ENCODE measurements at regions not wholly inside any gene's neighbourhood (a gene's known extent, or its start where the extent isn't known, plus 50 kb on each side); places are given as distances from the start of the nearest gene placed in this dataset.

DNA sequence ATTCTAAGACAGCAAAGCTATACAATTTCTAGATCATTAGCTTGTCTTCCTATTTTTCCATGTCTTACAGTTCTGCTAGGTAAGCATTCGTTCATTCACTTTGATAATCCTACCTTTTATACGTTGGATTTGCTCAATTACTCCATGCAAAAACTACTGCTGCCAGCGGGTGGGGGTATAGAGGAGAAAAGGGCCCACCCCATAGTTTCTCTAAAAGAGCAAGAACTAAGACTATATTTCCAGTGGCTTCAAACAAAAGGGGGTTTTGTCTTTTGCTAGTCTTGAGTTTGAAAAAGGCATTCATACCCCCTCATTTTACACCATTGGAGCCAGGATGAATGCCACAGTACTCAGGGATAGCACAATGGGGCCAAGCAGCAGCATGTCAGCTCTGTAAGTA is 155.7 kb downstream of the WT1 start:
- no peak for DNase-seq

DNA sequence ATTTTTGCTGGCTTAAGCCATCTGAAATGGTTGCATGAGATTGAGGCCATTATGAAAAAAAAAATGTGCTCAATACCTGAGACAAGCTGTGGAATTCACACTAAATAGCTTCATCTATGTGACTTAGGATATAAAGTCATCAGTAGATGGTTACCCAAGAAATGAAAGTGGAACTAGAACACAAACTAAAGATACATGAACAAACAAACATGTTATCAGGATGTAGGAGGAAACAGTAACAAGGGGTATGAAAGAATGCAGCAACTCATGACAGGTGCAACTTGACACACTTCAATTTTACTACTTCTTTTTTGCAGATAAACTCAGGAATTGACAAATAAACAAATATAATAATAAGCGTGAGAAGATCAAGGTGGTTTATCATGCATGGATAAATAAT is 155.0 kb downstream of the WT1 start:
- DNase-seq: no peak

- DNase-seq: no peak
These were observed 147.1 kb downstream of the WT1 start for GRCh38 chr11:32288276-32288675.

DNA sequence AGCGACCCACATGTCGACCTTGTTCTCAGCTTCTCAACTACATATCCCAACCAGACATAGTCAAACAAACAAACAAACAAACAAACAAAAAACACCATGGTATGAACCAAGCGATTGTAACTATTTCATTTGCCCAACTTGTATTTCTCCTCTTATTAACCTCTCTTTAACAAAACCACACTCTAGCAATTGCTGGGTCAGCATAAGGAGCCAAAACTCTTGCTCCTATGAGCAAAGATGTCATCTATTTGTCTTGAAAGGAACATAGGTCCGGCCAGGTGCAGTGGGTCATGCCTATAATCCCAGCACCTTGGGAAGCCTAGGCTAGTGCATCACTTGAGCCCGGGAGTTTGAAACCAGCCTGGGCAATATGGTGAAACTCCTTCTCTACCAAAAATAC is 145.6 kb downstream of the WT1 start:
- no peak for DNase-seq

DNA sequence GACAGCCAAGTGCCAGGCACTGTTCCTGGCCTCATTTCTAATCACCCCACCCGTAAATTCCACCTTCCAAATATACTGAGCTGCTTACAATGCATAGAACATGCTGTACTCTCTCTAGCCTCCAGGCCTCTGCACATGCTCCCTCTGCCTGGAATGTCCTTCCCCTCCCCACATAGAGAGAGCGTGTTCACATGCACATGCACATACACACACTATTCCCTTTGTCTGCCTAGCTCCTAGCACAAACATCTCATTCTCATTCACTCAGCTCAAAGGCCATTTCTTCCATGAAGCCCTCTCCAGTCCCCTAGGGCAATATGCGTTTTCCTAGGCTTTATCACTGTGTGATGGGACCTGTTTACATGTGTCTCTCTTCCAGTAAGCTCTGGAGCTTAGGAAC is 144.6 kb downstream of the WT1 start:
- no peak for DNase-seq

DNA sequence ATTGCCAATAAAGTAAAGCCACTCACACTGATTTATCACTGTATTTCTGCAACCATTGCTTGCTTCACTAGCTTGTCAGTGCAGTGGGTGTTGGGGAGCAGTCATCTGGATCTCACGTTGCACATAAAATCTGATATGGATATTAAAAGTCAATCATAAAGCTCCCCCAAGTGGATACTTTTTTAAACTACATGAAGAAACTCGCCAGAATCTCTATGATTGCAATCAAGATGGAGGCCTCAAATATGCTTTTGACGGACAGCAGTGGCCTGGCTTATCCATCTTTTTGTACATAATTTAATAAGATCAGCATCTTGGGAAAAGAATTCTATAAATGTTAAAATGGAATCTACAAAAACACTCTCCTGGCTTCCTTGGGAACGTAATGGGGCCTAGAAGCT is 137.7 kb downstream of the WT1 start:
- no peak for DNase-seq

DNA sequence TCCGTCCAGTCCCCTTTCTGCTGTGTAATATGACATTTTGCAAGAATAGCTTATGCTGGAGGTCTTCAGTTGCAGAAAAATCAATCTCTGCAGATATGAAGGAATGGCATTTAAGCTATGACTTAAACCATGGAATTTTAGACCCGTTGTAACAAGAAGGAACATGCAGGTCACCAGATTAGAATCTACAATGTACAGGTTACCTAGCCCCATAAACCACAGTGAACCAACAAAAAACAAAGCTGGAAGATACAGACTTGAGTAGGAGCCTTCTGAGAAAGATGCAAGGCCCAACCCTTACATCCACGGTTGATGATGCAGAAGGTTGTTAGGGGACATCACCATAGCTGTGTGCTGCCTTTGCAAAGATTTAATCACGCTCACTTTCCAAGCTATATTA is 132.5 kb downstream of the WT1 start:
- DNase-seq: no peak

- no peak for DNase-seq
These were observed 130.8 kb downstream of the WT1 start for GRCh38 chr11:32304521-32304920.

- no peak for DNase-seq
These were observed 129.9 kb downstream of the WT1 start for GRCh38 chr11:32305460-32305859.

- DNase-seq: no peak
These were observed 127.9 kb downstream of the WT1 start for GRCh38 chr11:32307471-32307870.

- DNase-seq: no peak
These were observed 127.4 kb downstream of the WT1 start for GRCh38 chr11:32307913-32308312.

DNA sequence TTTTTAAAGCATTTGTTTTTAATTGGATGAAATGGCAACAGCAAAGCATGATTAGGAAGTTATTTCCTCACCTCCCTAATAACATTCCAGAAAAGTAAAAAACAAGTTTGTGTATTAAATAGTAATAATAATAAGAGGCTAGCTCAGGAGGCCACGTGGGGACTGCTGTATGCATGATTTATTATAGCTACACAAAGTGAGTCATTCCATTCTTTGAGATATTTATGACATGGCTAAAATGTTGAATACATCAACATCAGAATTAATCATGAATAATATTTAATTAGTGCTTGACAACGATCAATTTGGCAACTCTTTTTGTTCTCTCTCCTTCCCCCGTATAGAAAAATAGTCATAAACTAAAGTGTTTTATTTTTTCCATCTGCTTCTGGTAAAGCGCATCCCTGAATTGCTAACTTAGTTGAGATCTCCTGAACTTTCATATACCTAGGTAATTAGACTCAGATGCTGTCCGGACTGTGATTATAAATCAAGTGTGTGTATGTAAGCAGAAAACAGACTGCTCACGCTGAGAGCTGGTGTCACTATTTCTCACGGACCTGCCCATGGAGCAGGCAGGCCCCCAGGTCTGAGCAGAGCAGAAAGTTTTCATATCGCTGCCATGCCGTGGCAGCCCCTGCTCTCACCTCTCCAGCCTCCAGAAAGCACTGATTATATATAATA is 125.7 kb downstream of the WT1 start:
- no peak for DNase-seq

DNA sequence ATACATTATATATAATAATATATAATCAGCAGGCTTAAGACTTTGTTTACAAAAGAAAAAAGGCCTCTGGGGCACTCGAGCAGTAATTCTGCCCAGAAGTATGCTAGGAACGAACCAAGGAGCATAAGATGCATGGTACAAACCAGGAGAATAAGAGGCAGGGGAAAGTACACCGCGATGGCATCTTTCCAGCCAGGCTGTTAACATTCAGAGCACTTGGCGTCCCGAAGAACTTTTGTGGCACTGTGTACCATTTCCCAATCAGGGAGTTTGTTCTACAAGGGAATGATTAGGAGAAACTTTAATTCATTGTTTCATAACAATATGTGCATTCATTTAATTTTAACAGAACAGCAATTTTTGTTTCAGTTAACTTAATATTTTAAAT is 125.1 kb downstream of the WT1 start:
- DNase-seq: no peak

DNA sequence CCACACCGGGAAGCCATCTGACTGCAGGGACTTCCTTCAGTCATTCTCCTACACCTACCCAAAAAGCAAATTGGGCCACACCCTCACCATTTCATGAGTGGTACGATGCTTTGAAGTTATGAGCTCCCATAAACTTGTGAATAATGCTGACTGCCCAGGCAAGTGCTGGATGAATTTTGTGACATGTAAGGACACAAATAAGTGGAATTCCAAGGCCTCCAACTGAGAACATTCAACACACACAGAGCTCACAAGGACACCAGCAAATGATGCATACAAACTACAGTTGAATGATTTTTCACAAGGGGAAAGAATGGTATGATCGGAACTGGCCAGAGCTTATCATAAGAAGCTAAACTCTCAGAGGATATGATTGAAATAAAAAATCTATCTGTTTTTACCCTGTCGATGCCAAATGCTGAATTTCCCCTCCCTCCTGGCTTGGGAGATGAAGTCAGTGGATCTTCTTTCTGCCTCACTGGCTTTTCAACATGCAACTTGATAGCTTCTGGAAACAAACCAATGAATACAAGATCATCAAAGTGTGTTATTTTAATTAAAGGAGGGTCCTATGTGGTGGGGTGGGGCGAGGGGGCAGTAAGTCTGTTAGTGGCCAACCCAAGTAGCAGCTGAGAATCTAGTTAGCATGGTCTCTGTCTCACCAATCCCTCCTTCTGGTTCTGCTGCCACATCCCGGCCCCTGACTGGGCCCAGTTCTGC is 123.8 kb downstream of the WT1 start:
- DNase-seq: no peak

- no peak for DNase-seq
These were observed 123.0 kb downstream of the WT1 start for GRCh38 chr11:32312206-32312817.

DNA sequence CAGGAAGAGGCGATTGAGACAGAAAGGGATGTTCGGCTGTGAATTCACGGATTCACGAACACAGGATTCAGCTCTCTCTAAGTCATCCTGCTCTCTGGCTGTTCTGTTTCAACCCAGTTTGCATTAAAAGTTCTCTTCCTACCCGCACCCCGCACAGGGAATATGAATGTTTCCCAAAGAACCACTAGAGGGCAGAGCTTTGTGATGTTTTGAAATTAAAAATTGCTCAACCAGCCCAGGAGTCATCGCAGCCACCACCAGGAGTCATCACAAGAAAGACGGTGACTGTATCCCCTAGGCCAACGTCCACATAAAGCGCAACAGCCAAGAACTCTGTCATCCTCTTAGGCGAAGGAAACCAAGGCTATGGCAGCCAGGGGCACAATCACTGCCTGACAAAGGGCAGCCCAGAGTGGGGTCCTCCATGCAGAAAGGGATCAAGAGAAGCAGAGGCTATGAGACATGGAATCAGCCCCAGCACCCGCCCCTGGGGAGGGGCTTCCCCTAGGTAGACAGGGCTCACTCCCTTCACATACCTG is 122.4 kb downstream of the WT1 start:
- no peak for DNase-seq

DNA sequence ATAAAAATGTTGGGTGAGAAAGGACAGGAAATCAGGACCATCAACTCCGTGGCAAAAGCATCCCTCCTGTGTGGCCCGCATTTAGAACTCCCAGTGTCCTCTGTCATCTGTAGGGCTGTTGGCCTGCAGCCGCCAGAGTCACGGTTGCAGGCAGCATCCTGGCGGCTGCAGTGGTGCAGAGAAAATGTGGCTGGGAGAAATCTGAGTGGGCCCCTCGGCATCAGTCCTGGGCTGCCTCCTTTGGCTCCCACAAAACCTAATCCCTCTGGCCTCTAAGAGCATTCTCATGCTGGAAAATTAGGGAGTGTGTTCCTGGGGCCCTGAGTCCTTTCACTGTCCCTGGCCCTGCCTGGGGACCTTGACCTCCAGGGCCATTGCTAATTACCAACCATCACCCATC is 121.9 kb downstream of the WT1 start:
- DNase-seq: no peak

- DNase-seq: no peak
These were observed 120.2 kb downstream of the WT1 start for GRCh38 chr11:32315121-32315520.

DNA sequence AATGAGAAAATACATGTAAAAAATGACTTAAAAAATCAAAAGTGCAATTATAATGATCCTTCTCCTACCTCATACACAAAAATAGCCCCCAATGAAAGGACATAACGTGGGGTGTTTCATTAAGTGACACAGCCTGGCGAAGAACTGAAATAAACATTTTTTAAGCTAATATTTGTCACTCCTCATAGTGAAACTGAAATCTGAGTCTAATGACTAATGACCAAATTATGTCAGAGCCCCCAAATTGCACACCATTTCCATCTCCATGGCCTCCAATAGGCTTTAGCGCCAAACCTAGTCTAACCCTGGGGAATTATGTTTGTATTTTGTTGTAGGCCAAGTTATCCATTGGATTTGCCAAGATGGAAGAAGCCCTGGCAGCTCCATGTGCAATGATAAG is 119.1 kb downstream of the WT1 start:
- no peak for DNase-seq

DNA sequence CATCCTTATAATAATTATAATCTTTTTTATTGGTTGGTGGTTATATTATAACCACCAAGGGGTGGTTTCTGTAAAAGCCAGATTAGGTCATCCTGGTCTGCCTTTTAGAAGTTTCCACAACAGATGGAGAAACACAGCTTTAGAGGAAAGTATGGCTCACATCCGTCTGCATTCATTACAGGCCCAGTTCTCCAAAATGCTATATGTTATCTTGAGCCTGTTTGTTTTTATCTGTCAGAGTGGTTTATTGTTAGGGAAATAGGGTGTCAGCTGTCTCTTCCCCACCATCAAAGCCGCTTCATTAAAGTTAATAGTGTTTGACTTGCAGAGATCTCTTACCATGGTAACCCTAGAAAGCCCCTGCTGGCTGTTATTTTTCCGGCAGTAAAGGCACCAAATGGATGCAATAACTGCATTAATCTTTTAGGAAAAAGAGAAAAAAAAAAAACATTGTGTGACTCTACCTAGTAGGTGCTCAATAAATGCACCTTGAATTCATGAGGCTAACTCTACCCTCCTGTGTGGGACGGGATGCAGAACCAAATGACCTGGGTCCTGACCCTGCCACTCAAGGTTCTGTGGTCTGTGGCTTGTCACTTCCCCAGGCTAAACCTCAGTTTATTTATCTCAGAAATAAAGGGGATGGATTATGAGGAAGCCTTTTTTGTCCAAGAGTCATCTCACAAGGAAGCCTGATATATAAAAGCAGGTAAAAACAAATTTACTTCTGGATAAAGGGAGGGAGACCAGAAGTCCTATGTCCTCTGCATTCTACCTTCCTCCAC is 118.3 kb downstream of the WT1 start:
- no peak for DNase-seq

DNA sequence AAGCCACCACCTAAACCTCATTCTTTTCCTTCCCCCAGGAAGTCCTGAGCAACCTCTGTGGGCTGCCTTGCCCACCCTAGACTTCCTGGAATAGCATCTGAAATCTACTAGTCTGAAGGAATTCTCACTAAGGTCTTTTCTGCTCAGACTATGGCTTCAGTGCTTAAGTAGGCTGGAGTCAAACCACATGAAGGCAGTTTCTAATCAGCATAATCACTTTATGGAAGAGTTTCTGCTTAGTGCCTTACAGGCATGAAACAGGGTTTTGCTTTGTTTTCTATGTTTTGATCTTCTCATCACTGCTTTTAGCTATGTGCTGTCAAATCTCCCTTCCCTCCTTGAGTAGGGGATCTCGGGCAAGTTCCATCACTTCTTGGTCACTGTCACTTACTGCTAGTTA is 117.7 kb downstream of the WT1 start:
- DNase-seq: no peak

DNA sequence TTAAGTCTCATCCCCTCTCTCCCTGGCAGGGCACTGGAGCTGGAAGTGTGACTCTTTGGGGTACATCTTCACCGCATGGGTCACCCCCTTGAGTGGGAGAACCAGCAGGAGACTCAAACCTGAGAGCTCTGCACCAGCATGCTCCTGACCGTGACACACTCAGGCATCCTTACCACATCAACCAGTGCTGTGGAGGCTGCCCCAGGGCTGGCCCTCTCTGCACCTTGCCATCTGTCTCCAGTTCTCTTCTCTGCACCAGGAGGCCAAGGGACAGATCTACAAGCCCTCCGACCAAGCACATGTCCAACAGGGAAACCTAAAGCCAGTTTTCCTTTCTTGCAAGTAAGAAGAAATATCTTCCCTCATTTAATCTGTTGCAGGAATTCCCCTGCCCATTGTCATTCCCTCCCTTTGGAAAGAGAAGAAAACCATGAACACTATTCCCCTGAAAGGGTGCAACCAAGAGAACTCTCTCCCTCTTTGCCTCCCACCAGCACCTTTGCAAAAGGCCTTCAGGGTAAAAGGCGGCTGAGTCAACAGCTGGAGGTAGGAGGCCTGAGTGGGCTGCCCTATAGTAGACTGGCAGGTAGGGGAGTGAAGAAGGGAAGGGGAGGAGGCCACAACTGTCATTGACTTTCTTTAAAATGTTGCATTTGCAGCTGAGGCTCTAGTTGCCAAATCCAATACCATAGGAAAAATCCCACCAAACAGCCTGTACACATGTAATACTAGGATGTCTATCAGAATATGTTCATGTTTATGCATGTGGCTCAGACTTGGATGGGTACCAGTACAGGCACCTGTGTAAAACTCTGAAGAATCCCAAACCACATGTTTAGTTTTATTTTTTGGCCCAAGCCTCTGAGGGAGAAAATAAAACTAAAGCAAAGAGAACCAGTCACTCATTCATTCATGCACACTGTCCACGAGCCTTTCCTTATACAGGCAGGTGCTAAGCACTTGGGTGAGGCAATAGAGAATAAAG is 117.0 kb downstream of the WT1 start:
- no peak for DNase-seq

All from cortex of kidney (tissue), 1 donor.